IMR-90 (cell line): ENCODE measurements at regions not wholly inside any gene's neighbourhood (a gene's known extent, or its start where the extent isn't known, plus 50 kb on each side); places are given as distances from the start of the nearest gene placed in this dataset.

ENCODE experiments used
- CTCF ChIP-seq: conservative IDR thresholded peaks from 2 replicates; pipeline ENCODE4 v1.5.1; 2012; ENCODE audit warnings: mild to moderate bottlenecking, low read depth, low read length, improper control_type of control experiment
- ELK1 ChIP-seq: fragments of 150-350 bp; IDR thresholded peaks from 2 replicates; pipeline ENCODE4 v1.6.1; 2016; ENCODE audit warnings: low read depth, mild to moderate bottlenecking, low read length, moderate library complexity, borderline replicate concordance
- POLR2A ChIP-seq: IDR thresholded peaks from 2 replicates; pipeline ENCODE4 v1.6.1; 2012; ENCODE audit warnings: mild to moderate bottlenecking, low read depth, low read length
- RCOR1 ChIP-seq: IDR thresholded peaks from 2 replicates; pipeline ENCODE4 v1.6.1; 2012; ENCODE audit warnings: mild to moderate bottlenecking, low read length, improper control_type of control experiment; ENCODE audit not compliant: insufficient replicate concordance
- RFX5 ChIP-seq: IDR thresholded peaks from 2 replicates; pipeline ENCODE4 v1.8.0; 2012; ENCODE audit warnings: low read depth, mild to moderate bottlenecking, low read length, moderate library complexity

DNA sequence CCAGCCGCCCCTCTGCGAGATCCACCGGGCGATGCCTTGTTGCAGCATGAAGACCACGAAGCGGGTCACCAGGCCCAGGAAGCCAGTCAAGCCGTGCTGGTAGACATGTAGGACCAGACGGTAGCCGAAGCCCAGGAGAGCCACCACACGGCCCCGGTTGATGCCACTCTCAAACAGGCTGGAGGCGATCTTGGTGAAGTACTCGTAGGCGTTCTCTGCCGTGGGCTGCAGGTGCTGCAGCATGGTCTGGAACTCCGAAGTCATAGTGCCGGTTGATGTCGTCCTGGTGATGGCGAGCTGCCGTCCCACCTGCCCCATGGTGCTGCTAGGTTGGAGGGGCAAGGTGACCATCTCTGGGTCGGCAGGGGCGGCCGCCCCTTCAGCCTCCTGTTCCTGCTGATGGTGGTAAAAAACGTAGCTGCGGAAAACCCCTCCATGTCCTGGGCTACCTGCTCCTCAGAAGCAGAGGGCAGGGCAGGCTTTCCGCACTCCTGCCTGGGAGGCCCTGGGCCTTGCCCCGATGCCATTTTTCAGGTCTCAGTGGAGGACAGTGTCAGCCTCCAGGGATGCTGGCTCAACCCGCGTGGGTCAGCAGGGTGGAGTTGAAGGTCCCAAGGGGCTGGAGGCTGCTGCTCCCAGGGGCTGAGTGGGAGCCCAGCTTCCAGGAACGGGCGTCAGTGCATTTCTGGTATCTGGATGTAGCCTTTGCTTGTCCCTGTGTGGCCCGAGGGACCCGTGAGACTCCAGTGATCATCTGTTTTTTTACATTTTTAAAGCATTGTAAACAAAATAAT lies 98.7 kb downstream of the ADAMTS15 start:
- TF ChIP-seq CTCF (no peak), RFX5 (no peak), RCOR1 (no peak), ELK1 (no peak), POLR2A (no peak)
